Chondrocyte (in vitro differentiated cells): ENCODE measurements at regions not wholly inside any gene's neighbourhood (a gene's known extent, or its start where the extent isn't known, plus 50 kb on each side); places are given as distances from the start of the nearest gene placed in this dataset.

Source experiments
- DNase-seq: peaks from one replicate; pipeline ENCODE4 v3.0.0; 2021; ENCODE audit warnings: mixed read lengths, low spot score
- H3K27ac Mint-ChIP-seq: one replicate; pipeline ENCODE4 v1.8.0; 2021; ENCODE audit warnings: mild to moderate bottlenecking, moderate library complexity, mixed read lengths; ENCODE audit not compliant: unreplicated experiment
- H3K27me3 Mint-ChIP-seq: 2 replicates; pipeline ENCODE4 v1.8.0; 2021; ENCODE audit warnings: low read depth, mixed read lengths
- H3K36me3 Mint-ChIP-seq: 2 replicates; pipeline ENCODE4 v1.8.0; 2021; ENCODE audit warnings: low read depth, mixed read lengths
- H3K4me1 Mint-ChIP-seq: 2 replicates; pipeline ENCODE4 v1.8.0; 2021; ENCODE audit warnings: low read depth, mild to moderate bottlenecking, mixed read lengths
- H3K4me3 Mint-ChIP-seq: one replicate; pipeline ENCODE4 v1.8.0; 2021; ENCODE audit warnings: mild to moderate bottlenecking, moderate library complexity, mixed read lengths; ENCODE audit not compliant: unreplicated experiment
- H3K9me3 Mint-ChIP-seq: 2 replicates; pipeline ENCODE4 v1.8.0; 2021; ENCODE audit warnings: low read depth, mixed read lengths
- CTCF ChIP-seq: fragments of 200-600 bp; sonication (generic); IDR thresholded peaks from 2 replicates; pipeline ENCODE4 v1.5.0; 2021; ENCODE audit warnings: antibody characterized with exemption, mild to moderate bottlenecking, moderate library complexity

- H3K27me3 Mint-ChIP-seq: peaks cover 14% of the 10 kb centered on the region
- H3K4me1 Mint-ChIP-seq: no peaks in the 10 kb centered on the region
- H3K4me3 Mint-ChIP-seq: no peak overlapping the region
- TF ChIP-seq CTCF: no peak
- no peaks in the 10 kb centered on the region for H3K9me3 Mint-ChIP-seq
- H3K27ac Mint-ChIP-seq: no peak overlapping the region
- DNase-seq: no peak
- no peaks in the 10 kb centered on the region for H3K36me3 Mint-ChIP-seq
Observed at GRCh38 chr11:79691445-79691844, 250.6 kb upstream of the TENM4 start.

GRCh38 chr11:79686703-79687419 is 246.0 kb upstream of the TENM4 start:
- no peaks in the 10 kb centered on the region for H3K36me3 Mint-ChIP-seq
- no peak overlapping the region for H3K27ac Mint-ChIP-seq
- TF ChIP-seq CTCF: no peak
- H3K4me1 Mint-ChIP-seq: no peaks in the 10 kb centered on the region
- H3K9me3 Mint-ChIP-seq: no peaks in the 10 kb centered on the region
- DNase-seq: no peak
- no peak overlapping the region for H3K4me3 Mint-ChIP-seq
- H3K27me3 Mint-ChIP-seq: peaks cover 20% of the 10 kb centered on the region

- TF ChIP-seq CTCF: no peak
- Mint-ChIP-seq H3K27me3 (peaks cover 16% of the 10 kb centered on the region), H3K4me1 (no peaks in the 10 kb centered on the region), H3K27ac (no peak overlapping the region), H3K9me3 (no peaks in the 10 kb centered on the region), H3K4me3 (no peak overlapping the region), H3K36me3 (no peaks in the 10 kb centered on the region)
- DNase-seq: no peak
Observed at GRCh38 chr11:79683930-79684329, 243.1 kb upstream of the TENM4 start.

GRCh38 chr11:79678780-79679452 is 238.1 kb upstream of the TENM4 start:
- no peak overlapping the region for H3K4me3 Mint-ChIP-seq
- DNase-seq: no peak
- no peaks in the 10 kb centered on the region for H3K9me3 Mint-ChIP-seq
- peaks cover 18% of the 10 kb centered on the region for H3K27me3 Mint-ChIP-seq
- H3K4me1 Mint-ChIP-seq: no peaks in the 10 kb centered on the region
- no peak overlapping the region for H3K27ac Mint-ChIP-seq
- no peak for TF ChIP-seq CTCF
- H3K36me3 Mint-ChIP-seq: no peaks in the 10 kb centered on the region

GRCh38 chr11:79676396-79676795 is 235.6 kb upstream of the TENM4 start:
- Mint-ChIP-seq H3K27ac (no peak overlapping the region), H3K36me3 (no peaks in the 10 kb centered on the region), H3K4me3 (no peak overlapping the region), H3K9me3 (no peaks in the 10 kb centered on the region), H3K27me3 (peaks cover 21% of the 10 kb centered on the region), H3K4me1 (no peaks in the 10 kb centered on the region)
- no peak for DNase-seq
- no peak for TF ChIP-seq CTCF
